Smooth muscle cell (in vitro differentiated cells): ENCODE measurements at regions not wholly inside any gene's neighbourhood (a gene's known extent, or its start where the extent isn't known, plus 50 kb on each side); places are given as distances from the start of the nearest gene placed in this dataset.

ENCODE experiments used
- DNase-seq: peaks from one replicate; lab custom pipeline; 2025; ENCODE audit not compliant: unreplicated experiment; lab: John Stamatoyannopoulos, UW
- H2AFZ ChIP-seq: fragments of 200-600 bp; sonication (generic); 2 replicates; pipeline ENCODE4 v1.6.0; 2016; ENCODE audit warnings: antibody characterized with exemption, low read depth, mild to moderate bottlenecking
- H3F3A ChIP-seq: fragments of 200-600 bp; sonication (generic); 2 replicates; pipeline ENCODE4 v1.6.0; 2017; ENCODE audit warnings: antibody characterized with exemption, low read depth
- H3K27ac ChIP-seq: fragments of 200-600 bp; sonication (generic); 2 replicates; pipeline ENCODE4 v1.5.1; 2016; ENCODE audit warnings: low read depth, mild to moderate bottlenecking
- H3K27me3 ChIP-seq: fragments of 200-600 bp; sonication (generic); 2 replicates; pipeline ENCODE4 v1.6.1; 2016; ENCODE audit warnings: low read depth, mild to moderate bottlenecking
- H3K36me3 ChIP-seq: fragments of 200-600 bp; sonication (generic); 2 replicates; pipeline ENCODE4 v1.5.1; 2016; ENCODE audit warnings: low read depth
- H3K4me1 ChIP-seq: fragments of 200-600 bp; sonication (generic); 2 replicates; pipeline ENCODE4 v1.5.1; 2016; ENCODE audit warnings: low read depth
- H3K4me2 ChIP-seq: fragments of 200-600 bp; sonication (generic); 2 replicates; pipeline ENCODE4 v1.6.0; 2016; ENCODE audit warnings: mild to moderate bottlenecking
- H3K4me3 ChIP-seq: fragments of 200-600 bp; sonication (generic); 2 replicates; pipeline ENCODE4 v1.5.1; 2016; ENCODE audit warnings: mild to moderate bottlenecking
- H3K79me2 ChIP-seq: fragments of 200-600 bp; sonication (generic); 2 replicates; pipeline ENCODE4 v1.6.0; 2016; ENCODE audit warnings: low read depth, mild to moderate bottlenecking
- H3K9ac ChIP-seq: fragments of 200-600 bp; sonication (generic); 2 replicates; pipeline ENCODE4 v1.6.0; 2016; ENCODE audit warnings: low read depth
- H3K9me3 ChIP-seq: fragments of 200-600 bp; sonication (generic); replicated peaks from 2 replicates; pipeline ENCODE4 v1.5.1; 2016; ENCODE audit warnings: low read depth
- H4K20me1 ChIP-seq: fragments of 200-600 bp; sonication (generic); 2 replicates; pipeline ENCODE4 v1.6.0; 2016; ENCODE audit warnings: low read depth
- WGBS: methylation state at CpG from one replicate; pipeline ENCODE4 v1.1.7; 2016; ENCODE audit warnings: low lambda C conversion rate; 5-methylcytosine and 5-hydroxymethylcytosine counted together
- TF ChIP-seq, protein P1 (sequence below): fragments of 200-600 bp; sonication (generic); IDR thresholded peaks from 2 replicates; pipeline ENCODE4 v1.5.1; 2017; ENCODE audit warnings: borderline replicate concordance, mild to moderate bottlenecking, antibody characterized with exemption; ENCODE audit not compliant: insufficient read depth, poor library complexity, severe bottlenecking

DNA sequence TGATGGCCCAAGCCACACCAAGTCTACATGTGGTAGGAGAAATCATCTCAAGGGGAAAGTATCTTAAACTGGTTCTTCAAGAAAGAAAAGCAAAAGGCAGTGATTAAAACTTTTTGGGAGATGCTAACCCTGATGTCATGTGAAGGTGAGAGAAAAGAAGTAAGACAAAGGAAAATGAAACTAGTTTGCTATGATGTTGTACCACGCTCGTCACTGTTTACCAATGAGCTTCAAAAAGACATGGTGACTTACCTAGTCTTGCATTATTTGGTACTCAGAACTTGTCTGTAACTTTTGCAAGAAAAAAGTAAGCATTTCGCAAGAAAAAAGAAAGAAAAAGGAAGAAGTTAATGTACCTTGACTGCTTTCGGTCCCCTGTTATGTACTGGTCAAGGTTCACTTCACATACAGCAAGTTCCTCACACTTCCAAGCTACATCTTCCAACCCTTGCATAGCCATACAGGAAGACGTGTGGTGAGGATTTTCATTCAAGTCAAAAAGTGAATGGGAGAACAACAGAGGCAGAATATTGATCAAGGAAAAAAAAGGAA lies 739.3 kb downstream of the NR2F1-AS1 start:
- no peaks in the 10 kb centered on the region for H3K27me3 ChIP-seq
- no peaks in the 10 kb centered on the region for H3K9me3 ChIP-seq
- H3K4me3 ChIP-seq: no peak overlapping the region
- H3K4me1 ChIP-seq: peaks cover 12% of the 10 kb centered on the region
- 91% methylated on average over 5 of the region's 5 CpGs for WGBS
- H3K79me2 ChIP-seq: no peaks in the 10 kb centered on the region
- H3K27ac ChIP-seq: no peak overlapping the region
- TF ChIP-seq, protein P1, sequence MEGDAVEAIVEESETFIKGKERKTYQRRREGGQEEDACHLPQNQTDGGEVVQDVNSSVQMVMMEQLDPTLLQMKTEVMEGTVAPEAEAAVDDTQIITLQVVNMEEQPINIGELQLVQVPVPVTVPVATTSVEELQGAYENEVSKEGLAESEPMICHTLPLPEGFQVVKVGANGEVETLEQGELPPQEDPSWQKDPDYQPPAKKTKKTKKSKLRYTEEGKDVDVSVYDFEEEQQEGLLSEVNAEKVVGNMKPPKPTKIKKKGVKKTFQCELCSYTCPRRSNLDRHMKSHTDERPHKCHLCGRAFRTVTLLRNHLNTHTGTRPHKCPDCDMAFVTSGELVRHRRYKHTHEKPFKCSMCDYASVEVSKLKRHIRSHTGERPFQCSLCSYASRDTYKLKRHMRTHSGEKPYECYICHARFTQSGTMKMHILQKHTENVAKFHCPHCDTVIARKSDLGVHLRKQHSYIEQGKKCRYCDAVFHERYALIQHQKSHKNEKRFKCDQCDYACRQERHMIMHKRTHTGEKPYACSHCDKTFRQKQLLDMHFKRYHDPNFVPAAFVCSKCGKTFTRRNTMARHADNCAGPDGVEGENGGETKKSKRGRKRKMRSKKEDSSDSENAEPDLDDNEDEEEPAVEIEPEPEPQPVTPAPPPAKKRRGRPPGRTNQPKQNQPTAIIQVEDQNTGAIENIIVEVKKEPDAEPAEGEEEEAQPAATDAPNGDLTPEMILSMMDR: no peak
- H3K36me3 ChIP-seq: no peaks in the 10 kb centered on the region
- H4K20me1 ChIP-seq: no peaks in the 10 kb centered on the region
- no peak overlapping the region for H3K4me2 ChIP-seq
- H2AFZ ChIP-seq: no peak overlapping the region
- no peaks in the 10 kb centered on the region for H3F3A ChIP-seq
- no peak for DNase-seq
- H3K9ac ChIP-seq: no peak overlapping the region

DNA sequence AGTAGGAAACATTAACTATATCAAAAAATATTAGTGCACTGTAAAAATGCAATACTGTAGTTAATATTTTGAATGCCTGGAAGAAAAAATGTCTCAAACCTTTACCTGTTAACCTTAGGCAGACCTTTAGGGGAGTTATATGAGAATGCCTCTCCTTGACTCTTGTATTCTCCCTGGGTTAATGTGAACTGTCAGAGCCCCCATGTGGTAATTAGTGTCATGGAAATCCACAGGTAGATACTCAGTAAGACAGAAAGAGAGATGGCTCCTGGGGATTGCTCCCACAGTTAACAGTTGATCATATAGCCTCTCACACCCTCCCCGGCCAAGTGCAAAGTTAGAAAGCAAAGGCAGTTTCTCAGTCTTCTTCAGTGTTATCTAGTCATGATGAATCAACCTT lies 742.8 kb downstream of the NR2F1-AS1 start:
- no peak overlapping the region for H3K9ac ChIP-seq
- TF ChIP-seq, protein P1: no peak
- H3K27me3 ChIP-seq: no peaks in the 10 kb centered on the region
- H2AFZ ChIP-seq: no peak overlapping the region
- no peaks in the 10 kb centered on the region for H4K20me1 ChIP-seq
- no peak overlapping the region for H3K27ac ChIP-seq
- H3K4me3 ChIP-seq: no peak overlapping the region
- no peaks in the 10 kb centered on the region for H3K9me3 ChIP-seq
- DNase-seq: no peak
- no peaks in the 10 kb centered on the region for H3F3A ChIP-seq
- no peaks in the 10 kb centered on the region for H3K79me2 ChIP-seq
- 77% methylated on average over 1 of the region's 1 CpG for WGBS
- peaks cover 4% of the 10 kb centered on the region for H3K4me1 ChIP-seq
- H3K36me3 ChIP-seq: no peaks in the 10 kb centered on the region
- H3K4me2 ChIP-seq: no peak overlapping the region

DNA sequence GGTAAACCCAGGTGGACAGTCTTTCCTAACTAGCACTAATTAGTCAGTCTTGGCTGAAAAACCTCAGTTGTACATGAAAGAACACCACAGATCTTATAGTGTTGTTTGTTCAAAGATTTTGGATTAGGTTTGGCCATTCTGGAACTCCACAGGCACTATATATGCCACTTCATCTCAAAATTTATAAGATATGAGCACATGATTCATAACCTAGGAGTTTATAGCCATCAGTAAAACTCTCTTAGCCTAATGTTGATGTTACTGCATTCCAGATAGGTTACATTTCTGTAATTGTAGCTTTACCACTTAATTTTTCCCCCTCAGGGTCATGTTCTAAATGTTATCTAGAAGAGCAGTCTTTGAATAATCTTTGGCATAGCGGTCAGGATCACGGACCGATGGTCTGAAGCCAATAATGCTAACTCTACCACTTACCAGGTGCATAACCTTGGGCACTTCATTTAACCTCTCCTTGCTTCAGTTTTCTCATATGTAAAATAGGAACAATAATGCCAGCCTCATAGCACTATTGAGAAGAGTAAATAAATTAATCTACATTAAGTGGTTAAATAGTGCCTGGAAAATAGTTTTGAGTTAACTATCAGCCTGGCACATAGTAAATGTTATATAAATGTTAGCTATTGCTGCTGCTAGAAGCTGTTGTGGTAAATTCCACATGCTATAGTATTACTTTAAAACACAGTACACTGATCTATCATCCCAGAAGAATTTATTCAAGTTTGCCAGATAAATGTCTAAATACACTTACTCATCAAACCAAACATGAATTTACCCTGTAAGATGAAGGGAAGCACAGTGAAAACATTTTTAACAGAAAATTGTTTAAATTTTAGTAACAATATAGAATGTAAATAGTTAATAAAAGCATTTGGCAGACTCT lies 743.9 kb downstream of the NR2F1-AS1 start:
- Histone ChIP-seq H3K27ac (no peak overlapping the region), H3K4me1 (no peaks in the 10 kb centered on the region), H2AFZ (no peak overlapping the region), H4K20me1 (no peaks in the 10 kb centered on the region), H3K36me3 (no peaks in the 10 kb centered on the region), H3F3A (no peaks in the 10 kb centered on the region), H3K9ac (no peak overlapping the region), H3K79me2 (no peaks in the 10 kb centered on the region), H3K4me2 (peak overlapping the region; percentile 19), H3K27me3 (no peaks in the 10 kb centered on the region), H3K9me3 (no peaks in the 10 kb centered on the region), H3K4me3 (no peak overlapping the region)
- 82% methylated on average over 3 of the region's 3 CpGs for WGBS
- DNase-seq: no peak
- TF ChIP-seq, protein P1: no peak
